Colonic mucosa (tissue), 4 donors: ENCODE measurements at regions not wholly inside any gene's neighbourhood (a gene's known extent, or its start where the extent isn't known, plus 50 kb on each side); places are given as distances from the start of the nearest gene placed in this dataset.
"Not testable (repeated sequence)": the region's sequence is repeated elsewhere in the genome, so short reads cannot be mapped to it uniquely, and the experiment has no call there.

Source experiments
- DNase-seq: peaks from one replicate; pipeline ENCODE4 v3.0.0-alpha.2; 2020
- H3K27ac ChIP-seq: fragments of 200-600 bp; one replicate; pipeline ENCODE4 v1.8.0; 2021
- H3K27me3 ChIP-seq: fragments of 200-600 bp; one replicate; pipeline ENCODE4 v1.8.0; 2021
- H3K36me3 ChIP-seq: fragments of 200-600 bp; one replicate; pipeline ENCODE4 v1.8.0; 2021
- H3K4me1 ChIP-seq: fragments of 200-600 bp; one replicate; pipeline ENCODE4 v1.8.0; 2021; ENCODE audit warnings: mild to moderate bottlenecking
- H3K4me3 ChIP-seq: fragments of 200-600 bp; one replicate; pipeline ENCODE4 v1.8.0; 2021
- H3K9ac ChIP-seq, 2 donors: one replicate each; pipeline ENCODE4 v1.7.0; 2013; ENCODE audit warnings: control low read depth in 2 of 2, low read depth in 2 of 2, low read length in 2 of 2
- H3K9me3 ChIP-seq: fragments of 200-600 bp; one replicate; pipeline ENCODE4 v1.8.0; 2021
- CTCF ChIP-seq: fragments of 200-600 bp; IDR thresholded peaks from one replicate; pipeline ENCODE4 v1.8.0; 2022; ENCODE audit warnings: antibody characterized with exemption, mild to moderate bottlenecking
- intact Hi-C: fragments of 100-400 bp; cut with DNase I; formaldehyde crosslinking; loops from one replicate; pipeline ENCODE4 v1.14.1; 2022
- donor health status: healthy.
- donor health status: DM: no; HTN: no; CAD: no.
- donor health status: DM: no; HTN: no; CAD: no.

GRCh38 chr21:9774347-9774746 is 747.0 kb upstream of the TPTE start:
- peaks cover 7% of the 10 kb centered on the region for H3K9me3 ChIP-seq

GRCh38 chr21:9774901-9775593 is 746.3 kb upstream of the TPTE start:
- DNase-seq: peak; percentile 13
- H3K9me3 ChIP-seq, H3K27ac ChIP-seq, H3K4me3 ChIP-seq, H3K36me3 ChIP-seq, H3K27me3 ChIP-seq, H3K4me1 ChIP-seq, H3K9ac ChIP-seq, intact Hi-C loops: not testable (repeated sequence)

More at GRCh38 chr21:9774347-9774746, 747.0 kb upstream of the TPTE start:
- Histone ChIP-seq H3K36me3 (no peaks in the 10 kb centered on the region), H3K27me3 (no peaks in the 10 kb centered on the region), H3K9ac (no peak overlapping the region), H3K4me1 (no peaks in the 10 kb centered on the region), H3K27ac (no peak overlapping the region), H3K4me3 (no peak overlapping the region)
- intact Hi-C loops: no loop called here
- DNase-seq: no peak
- no peak for TF ChIP-seq CTCF

GRCh38 chr21:9775877-9776276 is 745.5 kb upstream of the TPTE start:
- intact Hi-C loops, H3K4me3 ChIP-seq, H3K36me3 ChIP-seq, H3K9ac ChIP-seq, H3K4me1 ChIP-seq, H3K9me3 ChIP-seq, H3K27ac ChIP-seq, H3K27me3 ChIP-seq: not testable (repeated sequence)
- DNase-seq: peak; percentile 16

- H3K9ac ChIP-seq, H3K4me1 ChIP-seq, DNase-seq, H3K36me3 ChIP-seq, H3K9me3 ChIP-seq, intact Hi-C loops, H3K27ac ChIP-seq, H3K27me3 ChIP-seq, H3K4me3 ChIP-seq: not testable (repeated sequence)
Measured at GRCh38 chr21:9776286-9777020, 744.9 kb upstream of the TPTE start.

GRCh38 chr21:9778541-9778940 is 742.8 kb upstream of the TPTE start:
- H3K27ac ChIP-seq, H3K27me3 ChIP-seq, H3K36me3 ChIP-seq, intact Hi-C loops, DNase-seq, H3K9ac ChIP-seq, H3K4me3 ChIP-seq, H3K4me1 ChIP-seq: not testable (repeated sequence)
- peaks cover 10% of the 10 kb centered on the region for H3K9me3 ChIP-seq

GRCh38 chr21:9780441-9780937 is 740.9 kb upstream of the TPTE start:
- TF ChIP-seq CTCF: no peak
- H3K4me1 ChIP-seq: no peaks in the 10 kb centered on the region
- no peak overlapping the region for H3K27ac ChIP-seq
- no peak overlapping the region for H3K4me3 ChIP-seq
- H3K36me3 ChIP-seq: no peaks in the 10 kb centered on the region
- intact Hi-C loops: no loop called here
- H3K9ac ChIP-seq: no peak overlapping the region
- H3K9me3 ChIP-seq: peaks cover 4% of the 10 kb centered on the region
- no peaks in the 10 kb centered on the region for H3K27me3 ChIP-seq
- no peak for DNase-seq

- H3K4me1 ChIP-seq, intact Hi-C loops, H3K9ac ChIP-seq, H3K9me3 ChIP-seq, H3K36me3 ChIP-seq, H3K4me3 ChIP-seq, H3K27ac ChIP-seq, H3K27me3 ChIP-seq: not testable (repeated sequence)
- DNase-seq: peak; percentile 11
Measured at GRCh38 chr21:9783587-9783986, 737.8 kb upstream of the TPTE start.

GRCh38 chr21:9784201-9784600 is 737.2 kb upstream of the TPTE start:
- H3K9ac ChIP-seq, DNase-seq, H3K9me3 ChIP-seq, H3K27ac ChIP-seq, H3K4me1 ChIP-seq, H3K36me3 ChIP-seq, intact Hi-C loops, H3K27me3 ChIP-seq, H3K4me3 ChIP-seq: not testable (repeated sequence)

- intact Hi-C loops, H3K9me3 ChIP-seq, H3K36me3 ChIP-seq, H3K4me1 ChIP-seq, H3K27ac ChIP-seq, H3K9ac ChIP-seq, H3K4me3 ChIP-seq, DNase-seq, H3K27me3 ChIP-seq: not testable (repeated sequence)
Measured at GRCh38 chr21:9786092-9786491, 735.3 kb upstream of the TPTE start.

- H3K27ac ChIP-seq: not testable (repeated sequence)
Measured at GRCh38 chr21:9788281-9788680, 733.1 kb upstream of the TPTE start.

GRCh38 chr21:9790354-9790753 is 731.0 kb upstream of the TPTE start:
- H3K27me3 ChIP-seq, DNase-seq, H3K9me3 ChIP-seq, H3K4me1 ChIP-seq, H3K36me3 ChIP-seq, intact Hi-C loops, H3K27ac ChIP-seq, H3K4me3 ChIP-seq, H3K9ac ChIP-seq: not testable (repeated sequence)

More at GRCh38 chr21:9788281-9788680, 733.1 kb upstream of the TPTE start:
- H3K4me3 ChIP-seq, H3K9me3 ChIP-seq, DNase-seq, H3K36me3 ChIP-seq, H3K9ac ChIP-seq, intact Hi-C loops, H3K4me1 ChIP-seq, H3K27me3 ChIP-seq: not testable (repeated sequence)
